HG03558 (cell line): ENCODE measurements at regions not wholly inside any gene's neighbourhood (a gene's known extent, or its start where the extent isn't known, plus 50 kb on each side); places are given as distances from the start of the nearest gene placed in this dataset.

ENCODE experiments used
- ATAC-seq: cut with Tn5 transposase; IDR thresholded peaks from one replicate; pipeline ENCODE4 v1.9.1; 2021; ENCODE audit warnings: moderate number of reproducible peaks; ENCODE audit not compliant: unreplicated experiment; ENCODE audit errors: extremely low read depth

DNA sequence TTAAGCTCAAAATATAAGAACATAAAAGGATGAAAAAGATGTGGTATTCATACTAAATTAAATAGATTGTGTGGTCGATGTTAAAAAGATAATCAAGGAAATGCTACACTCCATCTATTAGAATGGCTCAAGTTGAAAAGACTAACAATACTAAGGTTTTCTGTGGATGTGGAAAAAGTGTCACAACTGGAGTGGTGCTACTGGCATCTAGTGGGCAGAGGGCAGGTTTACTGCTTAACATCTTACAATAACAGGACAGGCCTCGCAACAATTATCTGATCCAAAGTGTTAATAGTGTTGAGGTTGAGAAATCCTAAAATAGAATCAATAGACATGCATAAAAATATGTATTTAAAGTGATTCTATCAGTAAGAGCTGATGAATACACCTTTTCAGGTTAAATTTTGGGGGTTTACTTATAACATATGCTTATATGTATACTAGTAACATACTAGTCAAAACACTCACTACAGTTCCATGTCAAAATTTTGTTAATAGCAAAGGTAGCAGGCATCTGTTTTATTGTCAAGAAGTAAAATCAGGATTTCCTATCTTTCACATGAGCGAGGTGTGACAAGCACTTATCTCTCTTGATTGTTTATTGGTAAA is 91.5 kb upstream of the TMEFF2 start:
- no peak for ATAC-seq

DNA sequence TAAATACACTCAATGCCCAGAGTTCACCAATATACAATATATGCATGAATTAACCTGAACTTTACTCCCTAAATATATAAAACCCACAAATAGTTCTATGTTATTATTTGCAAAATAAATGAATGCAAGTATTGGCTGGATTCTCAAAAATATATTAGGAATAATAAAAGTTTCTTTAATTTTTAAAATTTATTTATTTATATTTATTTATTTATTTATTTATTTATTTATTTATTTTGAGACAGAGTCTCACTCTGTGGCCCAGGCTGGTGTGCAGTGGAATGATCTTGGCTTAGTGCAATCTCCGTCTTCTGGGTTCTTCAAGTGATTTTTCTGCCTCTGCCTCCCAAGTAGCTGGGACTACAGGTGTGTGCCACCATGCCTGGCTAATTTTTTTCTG is 88.7 kb upstream of the TMEFF2 start:
- ATAC-seq: no peak

DNA sequence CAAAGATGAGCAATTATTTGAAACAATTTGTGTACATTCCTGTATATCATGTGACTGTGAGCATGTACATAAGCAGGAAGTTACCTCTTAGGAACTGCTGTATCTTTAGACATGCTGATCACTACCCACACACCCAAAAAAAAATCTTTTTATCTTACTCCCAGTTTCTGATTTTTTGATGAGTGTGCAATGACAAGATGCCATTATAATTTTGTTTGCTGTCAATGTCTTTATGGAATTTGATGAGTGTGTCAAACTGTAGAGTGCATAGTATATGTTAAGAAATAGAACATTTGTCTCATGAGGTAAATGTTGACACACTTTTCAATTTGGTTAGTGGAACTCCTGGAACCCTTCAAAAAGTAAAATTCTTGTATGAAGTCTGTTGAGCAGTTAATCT is 84.0 kb upstream of the TMEFF2 start:
- no peak for ATAC-seq

DNA sequence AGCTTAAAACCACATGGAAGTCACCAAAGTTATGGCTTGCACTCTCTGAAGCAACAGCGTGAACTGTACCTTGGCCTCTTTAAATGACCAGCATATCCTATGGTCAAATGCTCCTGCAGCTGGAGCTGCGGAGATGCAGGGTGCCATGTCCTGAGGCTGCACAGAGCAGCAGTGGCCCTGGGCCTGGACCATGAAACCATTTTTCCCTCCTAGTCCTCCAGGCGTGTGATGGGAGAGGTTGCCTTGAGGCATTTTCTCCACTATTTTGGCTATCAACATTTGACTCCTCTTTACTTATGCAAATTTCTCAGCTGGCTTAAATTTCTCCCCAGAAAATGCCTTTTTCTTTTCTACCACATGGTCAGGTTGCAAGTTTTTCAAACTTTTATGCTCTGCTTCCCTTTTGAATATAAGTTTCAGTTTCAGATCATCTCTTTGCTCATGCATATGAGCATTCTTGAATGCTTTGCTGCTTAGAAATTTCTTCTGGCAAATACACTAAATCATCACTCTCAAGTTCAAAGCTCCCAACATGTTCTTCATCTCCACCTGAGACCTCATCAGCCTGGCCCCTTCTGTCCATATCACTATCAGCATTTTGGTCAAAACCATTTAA is 82.9 kb upstream of the TMEFF2 start:
- no peak for ATAC-seq

DNA sequence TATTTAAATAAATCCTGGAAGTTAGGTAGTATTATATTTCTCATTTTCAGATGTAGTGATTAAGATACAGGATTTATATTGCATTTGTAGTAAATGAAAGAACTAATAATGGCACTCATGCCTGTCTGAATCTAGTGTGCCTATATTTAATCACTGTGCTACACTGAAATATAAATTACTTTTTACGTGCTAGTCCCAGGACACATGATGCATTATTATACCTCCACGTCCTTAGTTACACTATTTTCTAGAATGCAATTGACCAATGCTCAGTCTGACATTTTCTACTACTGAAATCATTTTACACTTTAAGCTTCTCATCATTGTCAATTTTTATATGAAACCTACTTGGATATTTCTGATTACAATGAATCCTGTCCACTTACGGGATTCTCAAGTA is 80.9 kb upstream of the TMEFF2 start:
- ATAC-seq: no peak

DNA sequence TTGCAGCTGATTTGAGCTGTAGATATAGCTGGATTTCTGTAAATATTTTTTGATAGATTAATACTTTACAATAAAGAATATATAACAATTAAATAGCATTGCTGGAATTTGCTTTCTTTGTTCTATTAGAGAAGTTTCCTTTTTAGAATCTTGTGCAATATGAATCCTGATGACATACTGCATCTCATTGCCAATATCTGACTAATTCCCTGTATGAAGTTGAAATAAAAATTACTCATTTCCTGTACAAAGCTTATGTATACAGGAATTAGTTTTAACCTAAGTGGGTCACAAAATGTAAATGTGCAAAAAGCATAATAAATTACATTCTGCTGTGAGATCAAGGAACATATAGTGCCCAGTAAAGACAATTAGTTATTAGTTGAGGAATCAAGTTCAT is 72.8 kb upstream of the TMEFF2 start:
- ATAC-seq: no peak

DNA sequence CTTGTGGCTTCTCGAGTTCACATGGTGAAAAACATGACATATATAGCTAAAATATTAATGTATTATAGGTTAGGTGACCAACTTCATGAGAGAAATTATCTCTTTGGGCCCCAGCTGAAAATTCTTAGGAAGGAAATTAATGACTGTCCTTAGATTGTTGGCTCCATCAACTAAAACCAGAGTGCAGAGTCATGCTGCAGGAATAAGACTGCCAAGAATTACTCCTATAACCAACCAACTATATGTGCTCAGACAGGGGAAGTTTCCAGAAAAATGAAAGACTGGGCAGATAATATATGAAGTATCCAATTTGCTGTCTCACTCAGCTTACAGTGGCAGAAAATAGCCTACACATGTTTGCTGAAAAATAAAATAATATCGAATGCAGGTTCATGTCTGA is 71.0 kb upstream of the TMEFF2 start:
- ATAC-seq: no peak

DNA sequence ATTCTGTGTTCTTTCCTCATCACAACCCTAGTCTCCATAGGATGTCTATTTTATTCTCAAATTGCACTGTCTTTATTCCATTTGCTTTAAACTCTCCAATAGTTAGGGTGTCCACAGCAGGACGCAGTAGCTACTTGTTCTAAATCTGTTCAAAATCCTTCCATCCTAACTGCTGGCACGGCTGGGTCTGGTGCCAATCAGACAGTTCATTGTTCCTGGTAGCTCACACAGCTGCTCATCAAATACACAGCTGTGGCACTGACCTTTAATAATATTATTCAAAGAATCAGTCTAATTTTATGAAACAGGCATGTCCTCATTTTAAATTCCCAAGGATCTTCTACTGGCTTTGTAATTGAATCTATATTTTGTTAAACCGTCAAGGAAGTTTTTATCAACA is 59.7 kb upstream of the TMEFF2 start:
- no peak for ATAC-seq

DNA sequence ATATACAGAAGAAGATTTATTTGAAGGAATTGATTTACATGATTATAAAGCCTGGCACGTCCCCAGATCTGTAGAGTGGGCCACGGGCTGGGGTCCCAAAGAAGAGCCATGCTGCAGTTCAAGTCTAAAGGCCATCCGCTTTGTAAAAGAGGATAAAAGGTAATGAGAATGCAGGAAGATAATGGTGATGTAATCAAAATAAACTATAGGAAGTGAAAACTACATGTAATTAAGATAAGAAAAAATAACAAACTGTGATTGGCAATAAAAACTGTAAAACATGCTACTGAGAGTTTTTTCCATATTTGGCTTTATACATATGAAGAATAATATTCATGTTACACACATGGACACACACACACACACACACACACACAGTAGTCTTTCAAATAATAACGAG is 59.0 kb upstream of the TMEFF2 start:
- no peak for ATAC-seq

DNA sequence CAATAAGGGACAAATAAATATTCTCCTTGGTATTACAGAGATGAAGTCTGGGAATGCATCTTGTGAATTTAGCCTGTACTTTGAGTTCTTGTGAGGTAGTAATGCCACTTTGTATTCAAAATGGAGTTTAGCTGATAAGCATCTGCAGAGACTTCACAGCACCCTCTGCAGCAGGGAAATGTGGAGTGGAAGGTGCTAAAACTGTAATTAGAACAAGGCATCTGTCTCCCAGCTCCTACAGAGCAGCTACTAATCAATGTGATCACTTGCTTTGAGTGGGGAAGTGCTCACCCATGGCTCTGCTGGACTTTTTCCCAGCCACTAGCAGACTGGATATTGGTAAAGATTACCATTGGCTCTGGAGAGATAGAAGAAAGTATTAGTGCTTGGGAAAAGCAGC is 56.2 kb upstream of the TMEFF2 start:
- ATAC-seq: no peak

DNA sequence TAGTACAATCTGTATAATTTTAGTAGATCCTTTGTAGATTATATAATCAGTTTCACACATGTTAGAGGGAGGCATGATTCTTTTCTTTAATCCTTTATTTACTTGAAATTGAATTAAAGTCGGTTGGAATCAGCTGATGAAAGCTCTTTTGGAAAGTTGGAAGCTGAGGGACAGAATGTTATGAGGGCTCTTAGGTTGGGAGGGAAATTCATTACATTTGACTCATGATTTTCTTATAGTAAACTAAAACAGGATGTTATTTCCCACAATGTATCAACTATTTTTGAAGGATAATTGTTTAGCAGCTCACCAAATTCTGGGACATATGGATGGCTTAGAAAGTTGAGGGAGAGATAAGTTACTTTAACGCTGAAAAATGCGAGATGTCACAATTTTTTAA is 52.7 kb upstream of the TMEFF2 start:
- ATAC-seq: no peak

DNA sequence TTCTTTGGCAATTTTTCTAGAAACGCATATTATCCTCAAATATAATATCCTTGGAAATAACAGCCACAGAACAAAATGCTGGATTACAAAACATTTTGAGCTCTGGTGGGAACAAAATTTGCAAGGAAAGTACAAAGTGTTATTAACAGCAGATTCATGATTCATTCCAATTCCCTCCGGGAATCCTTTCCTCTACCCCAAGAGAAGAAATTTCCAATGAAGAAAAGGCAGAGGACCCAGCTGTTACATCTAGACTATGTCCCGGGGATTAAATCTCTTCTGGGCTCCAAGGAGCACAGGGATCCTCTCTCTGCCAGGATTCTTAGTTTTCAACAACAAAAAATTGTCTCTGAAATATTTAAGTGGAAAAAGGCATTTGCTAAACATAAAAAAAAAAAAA is 51.6 kb upstream of the TMEFF2 start:
- no peak for ATAC-seq

DNA sequence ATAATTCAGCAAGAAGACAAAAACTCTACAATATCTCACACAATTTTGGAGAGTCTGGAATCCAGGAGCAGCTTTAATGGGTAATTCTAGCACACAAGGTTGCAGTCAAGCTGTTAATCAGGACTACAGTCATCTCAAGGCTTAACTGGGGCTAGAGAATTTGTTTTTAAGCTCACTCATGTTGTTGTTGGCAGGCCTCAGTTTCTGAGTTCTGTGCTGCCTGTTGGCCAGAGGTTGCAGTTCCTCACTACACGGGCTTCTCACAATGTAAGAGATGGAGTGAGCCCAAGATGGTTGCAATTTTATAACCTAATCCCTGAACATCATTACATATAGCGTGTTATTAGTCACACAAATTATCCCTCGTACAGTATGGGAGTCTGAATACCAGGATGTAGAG is 50.6 kb upstream of the TMEFF2 start:
- ATAC-seq: no peak
